ENCODE measurements at regions not wholly inside any gene's neighbourhood (a gene's known extent, or its start where the extent isn't known, plus 50 kb on each side); places are given as distances from the start of the nearest gene placed in this dataset.

- peak; percentile 73 to 82 for DNase-seq (ENCODE audit: low read depth in 1 of 2, low spot score in 1 of 2)
These were observed 199.5 kb upstream of the DCN start for GRCh38 chr12:91382081-91382543.

DNA sequence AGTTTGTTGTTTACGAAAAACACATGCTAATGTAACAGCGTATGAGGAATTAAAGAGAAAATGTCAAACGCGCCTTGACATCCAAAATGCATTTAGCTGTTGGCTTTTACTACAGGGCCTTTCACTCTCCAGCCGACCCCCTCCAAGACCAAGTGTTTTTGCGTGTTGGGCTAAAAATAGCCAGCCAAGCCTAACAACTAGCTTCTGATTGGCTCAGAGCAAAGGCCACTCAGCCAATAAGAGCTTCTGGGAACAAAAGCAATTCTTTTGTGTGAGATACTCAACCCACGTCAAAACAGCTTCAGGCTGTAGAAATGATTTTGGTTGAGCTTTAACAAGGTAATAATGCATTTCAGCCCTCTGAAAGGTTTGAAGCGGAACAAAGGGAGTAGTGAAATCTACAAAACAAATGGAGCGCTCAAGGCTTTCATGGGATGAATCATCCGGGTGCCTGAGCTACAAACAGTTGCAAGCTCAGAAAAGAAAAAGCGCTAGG lies 198.7 kb upstream of the DCN start:
- no peak for DNase-seq (ENCODE audit: low read depth in 1 of 2, low spot score in 1 of 2)

DNA sequence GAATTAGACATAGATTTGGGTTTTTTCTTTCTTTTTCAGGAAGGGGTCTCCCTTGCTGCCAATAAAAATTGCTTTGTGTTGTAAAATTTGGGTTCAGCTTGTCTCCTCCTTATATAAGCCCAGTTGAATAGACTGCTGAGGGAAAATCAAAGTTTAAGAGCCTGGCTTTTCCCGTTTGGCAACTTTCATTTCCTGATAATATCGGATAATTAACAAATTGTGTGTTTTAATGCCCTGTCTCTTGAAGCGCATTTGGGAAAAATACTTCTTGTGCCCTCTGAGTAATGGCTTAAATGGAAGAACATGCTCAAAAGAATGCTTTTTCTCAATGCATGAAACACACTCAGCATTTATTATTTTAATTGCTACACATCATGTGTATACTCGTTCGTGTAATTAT lies 198.0 kb upstream of the DCN start:
- no peak for DNase-seq (ENCODE audit: low read depth in 1 of 2, low spot score in 1 of 2)

GRCh38 chr12:91379051-91379775 lies 196.6 kb upstream of the DCN start:
- DNase-seq (ENCODE audit: low read depth in 1 of 2, low spot score in 1 of 2), result no peak

GRCh38 chr12:91377436-91377835 lies 194.8 kb upstream of the DCN start:
- no peak for DNase-seq (ENCODE audit: low read depth in 1 of 2, low spot score in 1 of 2)

GRCh38 chr12:91373086-91373485 lies 190.5 kb upstream of the DCN start:
- no peak for DNase-seq (ENCODE audit: low read depth in 1 of 2, low spot score in 1 of 2)

DNA sequence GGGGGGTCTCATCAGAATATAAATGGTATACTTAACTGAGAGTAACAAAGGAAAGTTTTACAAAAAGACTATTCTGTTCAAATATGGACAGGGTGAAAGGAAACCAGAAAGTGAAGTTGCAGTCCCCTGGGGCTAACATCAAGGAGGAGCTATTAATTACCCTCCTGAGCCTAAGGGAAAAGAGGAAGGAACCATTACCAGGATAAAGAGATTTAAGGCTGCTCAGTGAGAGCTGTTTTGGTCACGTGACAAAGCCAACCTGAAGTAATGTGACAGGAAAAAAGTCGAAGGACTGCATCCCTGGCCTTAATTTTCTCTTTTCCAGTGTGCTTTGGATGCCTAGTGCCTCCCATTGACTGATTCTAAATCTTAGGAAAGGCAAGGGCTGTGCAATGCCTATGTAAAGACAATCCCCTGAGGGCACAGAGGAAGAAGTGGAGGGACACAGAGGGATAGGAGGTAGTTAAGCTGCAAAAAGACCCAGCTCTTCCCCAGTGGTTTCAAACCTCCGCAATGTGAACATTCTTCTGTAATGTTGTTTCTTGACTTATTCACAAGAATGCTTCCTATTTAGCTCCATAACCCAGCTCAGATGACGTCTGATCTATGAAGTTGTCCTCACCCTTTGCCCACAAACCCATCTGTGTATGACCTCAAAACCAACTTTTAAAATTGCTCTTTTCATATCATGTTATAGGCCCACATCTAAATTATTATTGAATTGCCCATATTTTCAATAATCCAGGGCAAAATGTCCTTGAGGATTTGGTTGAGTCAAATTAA lies 187.7 kb upstream of the DCN start:
- no peak for DNase-seq (ENCODE audit: low read depth in 1 of 2, low spot score in 1 of 2)

GRCh38 chr12:91368613-91369012 lies 186.0 kb upstream of the DCN start:
- no peak for DNase-seq (ENCODE audit: low read depth in 1 of 2, low spot score in 1 of 2)

GRCh38 chr12:91367234-91367849 lies 184.7 kb upstream of the DCN start:
- DNase-seq (ENCODE audit: low read depth in 1 of 2, low spot score in 1 of 2), result no peak

DNA sequence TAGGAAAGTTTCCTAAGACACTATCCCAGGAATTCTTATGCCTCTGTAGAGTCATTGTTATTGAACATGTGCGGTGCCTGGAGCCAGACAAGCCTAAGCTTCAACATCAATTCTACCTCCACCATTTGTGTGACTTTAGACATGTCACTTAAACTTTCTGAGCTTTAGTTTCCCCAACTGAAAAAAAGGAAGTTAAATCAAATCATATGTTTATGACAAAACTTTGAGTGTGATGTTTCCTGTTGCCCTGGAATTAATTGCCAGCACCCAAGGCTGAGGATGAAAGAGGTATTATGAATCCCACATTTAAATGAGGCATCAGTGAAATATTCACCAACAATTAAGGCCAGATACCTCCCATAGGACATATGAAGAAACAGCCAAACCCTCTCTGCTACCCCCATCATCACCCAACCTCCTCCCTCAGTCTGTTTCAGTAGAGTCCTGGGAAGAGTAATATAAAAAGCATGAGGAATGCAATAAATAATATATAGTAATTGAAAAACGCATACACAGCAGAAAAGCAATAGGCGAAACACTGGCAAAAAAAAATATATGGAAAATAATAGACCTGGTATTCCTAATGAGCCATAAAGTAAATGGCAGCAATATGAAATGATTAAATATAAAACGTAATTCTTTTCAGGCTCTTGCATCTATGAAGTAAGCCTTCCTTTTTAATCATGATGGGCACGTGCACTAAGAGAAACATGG lies 182.0 kb upstream of the DCN start:
- no peak for DNase-seq (ENCODE audit: low read depth in 1 of 2, low spot score in 1 of 2)

DNA sequence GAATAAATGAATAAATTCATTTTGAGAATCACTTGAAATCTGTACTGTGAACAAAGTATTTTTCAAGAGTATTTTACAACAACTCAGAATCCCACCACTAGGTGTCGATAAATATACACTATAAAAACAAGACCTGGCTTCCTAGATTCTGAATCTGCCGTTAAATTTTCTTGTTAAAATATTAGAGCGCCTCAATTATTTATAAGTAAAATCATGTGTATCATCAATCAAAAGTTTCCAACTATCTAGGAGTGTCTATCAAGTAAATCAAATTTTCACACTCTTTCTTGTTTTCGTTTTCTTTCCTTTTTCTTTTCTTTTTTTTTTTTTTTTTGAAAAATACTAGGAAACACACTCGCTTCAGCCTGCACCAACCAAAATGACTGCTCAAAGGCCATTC lies 179.2 kb upstream of the DCN start:
- DNase-seq (ENCODE audit: low read depth in 1 of 2, low spot score in 1 of 2), result no peak

- DNase-seq (ENCODE audit: low read depth in 1 of 2, low spot score in 1 of 2), result no peak
These were observed 174.8 kb upstream of the DCN start for GRCh38 chr12:91357381-91357780.

- DNase-seq (ENCODE audit: low read depth in 1 of 2, low spot score in 1 of 2), result no peak
These were observed 173.8 kb upstream of the DCN start for GRCh38 chr12:91356405-91356804.

- DNase-seq (ENCODE audit: low read depth in 1 of 2, low spot score in 1 of 2), result no peak
These were observed 172.8 kb upstream of the DCN start for GRCh38 chr12:91355150-91356006.

GRCh38 chr12:91353266-91353665 lies 170.6 kb upstream of the DCN start:
- no peak for DNase-seq (ENCODE audit: low read depth in 1 of 2, low spot score in 1 of 2)

GRCh38 chr12:91349476-91349875 lies 166.9 kb upstream of the DCN start:
- no peak for DNase-seq (ENCODE audit: low read depth in 1 of 2, low spot score in 1 of 2)

DNA sequence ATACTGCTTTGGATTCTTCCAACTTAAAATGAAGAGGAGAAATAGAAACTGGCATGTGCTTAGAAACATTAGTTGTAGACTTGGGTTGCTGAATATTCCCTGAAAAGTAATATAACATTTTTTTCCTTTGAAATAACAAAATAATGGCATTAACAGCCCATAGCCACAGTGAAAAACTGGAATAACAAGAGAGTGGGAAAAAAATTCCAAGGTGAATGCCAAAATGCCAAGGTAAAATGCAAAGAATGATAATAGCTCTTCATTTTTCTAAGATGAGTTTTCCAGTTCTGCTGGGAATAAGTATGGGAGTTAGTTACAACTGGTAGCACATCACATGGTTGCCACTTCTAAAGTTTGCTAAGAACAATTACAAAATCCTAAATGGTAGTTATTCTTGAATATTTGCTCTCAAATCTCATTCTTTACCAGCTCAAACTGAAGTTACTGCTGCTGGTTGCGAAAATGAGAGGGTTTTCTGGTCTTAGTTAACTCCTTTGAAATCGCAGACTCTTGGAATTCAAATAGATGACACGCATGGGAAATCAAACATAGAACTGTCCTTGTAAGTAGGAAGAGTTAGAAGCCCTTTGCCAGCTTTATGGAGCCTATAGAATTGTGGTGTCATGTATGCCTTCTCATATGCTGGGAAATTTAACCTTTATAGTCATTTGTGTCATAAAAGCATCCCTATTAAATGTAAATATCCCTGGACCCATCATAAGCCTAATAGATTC lies 165.0 kb upstream of the DCN start:
- DNase-seq (ENCODE audit: low read depth in 1 of 2, low spot score in 1 of 2), result no peak

DNA sequence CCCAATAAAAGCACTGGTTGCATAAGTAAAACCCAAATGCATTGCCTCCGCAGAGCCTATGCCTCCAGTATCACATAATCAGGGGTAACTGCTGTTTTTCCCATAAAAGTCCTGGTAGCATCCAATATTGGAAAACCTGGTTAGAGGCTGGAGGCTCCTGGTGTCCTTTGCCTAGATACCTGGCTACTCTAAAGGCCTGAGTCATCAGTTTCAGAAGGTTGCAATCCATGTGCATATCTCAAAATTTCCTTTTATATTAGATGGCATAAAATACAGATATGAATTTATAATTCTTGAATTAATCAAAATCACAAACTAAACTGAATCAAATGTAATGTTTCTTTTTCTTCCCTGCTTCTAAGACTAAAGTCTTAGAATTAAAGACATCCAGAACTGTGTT lies 164.2 kb upstream of the DCN start:
- no peak for DNase-seq (ENCODE audit: low read depth in 1 of 2, low spot score in 1 of 2)

DNA sequence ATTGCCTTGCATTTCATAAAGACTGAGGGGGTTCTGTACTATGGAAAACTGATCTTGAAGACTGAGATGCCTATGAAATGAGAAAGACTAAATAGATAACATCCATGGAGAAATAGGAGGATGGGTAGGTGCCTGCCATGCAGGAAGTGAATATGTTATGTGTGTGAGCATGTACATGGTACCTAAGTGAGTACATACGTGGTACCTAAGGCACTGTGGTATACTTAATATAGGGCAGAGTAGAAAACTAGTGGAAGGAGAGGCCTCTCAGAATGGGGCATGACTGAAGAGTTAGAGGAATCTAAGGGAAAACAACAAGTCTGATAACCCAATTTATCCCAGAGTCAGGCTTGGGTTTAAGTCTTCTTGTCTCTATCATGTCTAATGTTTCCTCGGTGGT lies 161.8 kb upstream of the DCN start:
- no peak for DNase-seq (ENCODE audit: low read depth in 1 of 2, low spot score in 1 of 2)

GRCh38 chr12:91343010-91343409 lies 160.4 kb upstream of the DCN start:
- no peak for DNase-seq (ENCODE audit: low read depth in 1 of 2, low spot score in 1 of 2)
